NCI-H460 (cell line): ENCODE measurements at regions not wholly inside any gene's neighbourhood (a gene's known extent, or its start where the extent isn't known, plus 50 kb on each side); places are given as distances from the start of the nearest gene placed in this dataset.
"Not testable (repeated sequence)": the region's sequence is repeated elsewhere in the genome, so short reads cannot be mapped to it uniquely, and the experiment has no call there.

Source experiments
- DNase-seq: peaks from one replicate; pipeline ENCODE4 v3.0.0-alpha.2; 2016; ENCODE audit warnings: low read depth; ENCODE audit errors: extremely low read depth

GRCh38 chr14:22124073-22124613, 450.5 kb upstream of the OR4E1 start:
- DNase-seq = no peak

- no peak for DNase-seq
Observed at GRCh38 chr14:22122829-22123560, 449.4 kb upstream of the OR4E1 start.

- no peak for DNase-seq
Observed at GRCh38 chr14:22122227-22122818, 448.7 kb upstream of the OR4E1 start.

- DNase-seq = no peak
Observed at GRCh38 chr14:22118899-22119477, 445.4 kb upstream of the OR4E1 start.

GRCh38 chr14:22113401-22113800, 439.8 kb upstream of the OR4E1 start:
- no peak for DNase-seq

GRCh38 chr14:22112004-22112403, 438.4 kb upstream of the OR4E1 start:
- peak; percentile 18 for DNase-seq

GRCh38 chr14:22107753-22108152, 434.1 kb upstream of the OR4E1 start:
- DNase-seq = no peak

- no peak for DNase-seq
Observed at GRCh38 chr14:22106700-22107697, 433.4 kb upstream of the OR4E1 start.

GRCh38 chr14:22105624-22106006, 432.0 kb upstream of the OR4E1 start:
- DNase-seq = no peak

- DNase-seq = no peak
Observed at GRCh38 chr14:22105006-22105623, 431.5 kb upstream of the OR4E1 start.

- not testable (repeated sequence) for DNase-seq
Observed at GRCh38 chr14:22100764-22101120, 427.1 kb upstream of the OR4E1 start.

GRCh38 chr14:22099942-22100763, 426.5 kb upstream of the OR4E1 start:
- peak; percentile 77 for DNase-seq

GRCh38 chr14:22098435-22098834, 424.8 kb upstream of the OR4E1 start:
- DNase-seq = no peak

GRCh38 chr14:22097586-22098292, 424.1 kb upstream of the OR4E1 start:
- DNase-seq = no peak

- no peak for DNase-seq
Observed at GRCh38 chr14:22097072-22097471, 423.5 kb upstream of the OR4E1 start.

- no peak for DNase-seq
Observed at GRCh38 chr14:22096514-22096895, 422.9 kb upstream of the OR4E1 start.

- no peak for DNase-seq
Observed at GRCh38 chr14:22095860-22096513, 422.4 kb upstream of the OR4E1 start.

- no peak for DNase-seq
Observed at GRCh38 chr14:22089940-22090339, 416.3 kb upstream of the OR4E1 start.
